GM03348 (cell line): ENCODE measurements at regions not wholly inside any gene's neighbourhood (a gene's known extent, or its start where the extent isn't known, plus 50 kb on each side); places are given as distances from the start of the nearest gene placed in this dataset.
A peak's percentile ranks its signal among the peaks of the same experiment; 100 is the strongest.

Source experiments
- DNase-seq: peaks from one replicate; pipeline ENCODE4 v3.0.0; 2012; ENCODE audit warnings: low spot score

DNA sequence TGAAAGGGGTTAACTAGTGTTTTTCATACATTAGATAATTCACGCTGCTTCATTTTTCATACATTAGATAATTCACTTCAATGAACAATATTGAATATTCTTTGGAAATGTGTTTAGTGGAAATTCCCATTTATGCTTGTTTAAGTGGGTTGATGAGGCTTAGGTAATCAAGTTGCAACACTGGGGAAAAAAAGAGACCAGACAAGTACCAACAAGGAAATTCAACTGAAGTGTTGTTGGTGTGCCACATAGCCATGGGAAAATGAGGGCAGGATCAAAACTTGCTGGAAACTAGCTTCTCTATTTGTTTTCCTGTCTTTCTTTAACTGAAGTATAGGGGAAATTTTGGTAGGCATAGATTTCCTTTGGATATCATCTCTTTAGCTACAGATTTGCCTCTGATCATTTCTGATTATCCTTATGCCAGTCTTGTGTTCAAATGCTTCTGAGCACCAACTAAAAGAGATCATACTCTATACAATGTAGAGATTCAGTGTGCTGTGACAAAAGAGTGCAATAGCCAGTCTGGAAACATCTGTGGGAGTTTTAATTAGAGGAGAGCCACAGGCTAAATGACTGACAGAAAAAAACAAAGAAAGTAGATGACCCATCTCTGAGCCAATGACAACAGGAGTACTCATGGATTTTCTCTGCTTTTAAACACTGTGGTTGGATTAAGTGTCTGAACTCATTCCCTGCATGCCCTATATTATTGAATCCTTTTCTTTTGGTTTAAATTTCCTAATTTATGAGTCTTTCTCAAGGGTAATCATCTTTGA is 67.6 kb upstream of the CTSC start:
- no peak for DNase-seq

DNA sequence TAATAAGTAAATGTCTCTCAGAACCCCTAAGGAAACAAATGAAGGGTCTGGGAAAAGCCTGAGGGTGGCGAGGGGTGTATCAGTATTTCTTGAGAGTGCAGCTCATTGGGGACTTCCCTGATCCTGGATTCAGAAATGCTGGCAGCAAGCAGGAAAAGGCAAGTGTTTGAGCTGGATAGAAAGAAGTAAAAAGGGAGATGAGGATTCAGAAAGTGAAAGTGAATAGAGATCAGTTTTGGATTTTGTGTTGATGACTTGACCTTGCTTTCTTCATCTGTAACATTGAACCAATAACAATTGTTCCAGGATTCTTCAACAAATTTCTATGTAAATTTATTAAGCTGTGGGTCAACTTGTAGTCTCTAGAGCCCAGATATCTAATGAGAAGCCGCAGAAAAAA is 66.9 kb upstream of the CTSC start:
- DNase-seq: no peak

DNA sequence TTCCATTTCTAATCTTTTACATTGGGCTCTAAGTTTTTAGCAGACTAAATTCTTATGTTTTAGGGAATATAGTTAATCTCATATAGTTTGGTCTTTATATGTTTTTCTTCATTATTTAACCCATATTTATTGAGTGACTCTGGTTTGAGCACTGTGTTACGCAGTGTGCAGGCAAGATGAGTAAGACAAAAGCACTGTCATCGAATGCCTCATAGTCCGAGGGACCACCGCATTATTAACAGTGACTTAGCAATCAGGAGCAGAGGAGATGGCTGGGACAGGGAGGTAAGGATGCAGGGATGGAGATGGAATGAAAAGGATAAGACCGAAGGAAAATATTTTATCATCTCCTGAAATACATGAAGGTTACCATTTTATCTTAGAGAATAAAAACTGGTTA is 65.2 kb upstream of the CTSC start:
- DNase-seq: no peak

GRCh38 chr11:88402192-88402715 is 64.7 kb upstream of the CTSC start:
- DNase-seq: peak; percentile 34

DNA sequence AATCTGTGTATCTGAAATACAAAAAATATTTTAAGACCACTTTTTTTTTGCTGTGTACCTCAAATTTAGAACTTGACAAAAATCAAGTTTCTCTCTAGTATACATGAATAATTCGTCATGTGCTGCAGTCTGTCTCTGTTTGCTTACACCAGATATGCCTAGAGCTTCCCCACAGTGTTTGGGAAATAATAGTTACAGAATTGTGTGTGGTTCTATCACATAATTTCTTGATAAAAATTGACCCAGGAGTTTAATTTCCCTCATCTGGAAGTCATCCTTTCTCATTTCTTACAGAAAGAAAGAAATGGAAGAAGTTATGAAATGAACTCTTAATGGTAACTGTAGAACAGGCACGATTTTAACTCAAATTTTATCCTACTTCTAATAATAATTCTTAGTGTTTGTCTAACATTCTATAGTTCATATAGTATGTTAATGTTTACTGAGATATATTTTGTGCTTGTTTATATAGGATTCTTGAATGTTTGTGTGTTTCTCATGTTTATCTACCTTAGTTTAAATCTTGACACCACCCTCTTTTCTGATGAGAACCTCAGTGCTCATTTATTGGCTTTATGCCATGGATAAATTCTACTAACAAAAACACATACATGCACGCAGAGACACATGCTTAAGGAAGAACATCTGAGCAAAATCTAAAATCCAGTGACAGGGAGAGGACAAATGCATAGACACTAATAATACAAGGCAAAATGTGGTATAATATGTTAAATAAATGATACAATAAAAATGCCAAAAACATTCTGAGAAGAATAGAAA is 61.4 kb upstream of the CTSC start:
- no peak for DNase-seq

DNA sequence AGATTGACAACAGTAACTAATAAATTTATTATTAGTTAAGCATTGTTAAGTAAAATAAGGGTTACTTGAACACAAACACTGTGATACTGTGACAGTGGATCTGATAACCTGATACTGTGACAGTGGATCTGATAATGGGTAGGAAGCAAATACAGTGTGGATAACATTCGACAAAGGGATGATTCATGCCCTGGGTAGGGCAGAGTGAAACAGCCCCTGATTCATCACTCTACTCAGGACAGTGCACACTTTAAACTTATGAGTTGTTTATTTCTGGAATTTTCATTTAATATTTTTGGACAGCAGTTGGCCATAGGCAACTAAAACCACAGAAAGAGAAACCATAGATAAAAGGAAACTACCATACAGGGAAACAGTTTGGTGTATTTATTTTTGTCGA is 60.8 kb upstream of the CTSC start:
- peak; percentile 44 for DNase-seq

- no peak for DNase-seq
Observed at GRCh38 chr11:88390254-88390653, 52.7 kb upstream of the CTSC start.

GRCh38 chr11:88387957-88388356 is 50.4 kb upstream of the CTSC start:
- DNase-seq: no peak
